Panc1 (cell line): ENCODE measurements at regions not wholly inside any gene's neighbourhood (a gene's known extent, or its start where the extent isn't known, plus 50 kb on each side); places are given as distances from the start of the nearest gene placed in this dataset.

Source experiments
- ATAC-seq: fragments of 200-7000 bp; cut with Tn5 transposase; 2 replicates; pipeline ENCODE4 v1.9.1; 2020; ENCODE audit warnings: mild to moderate bottlenecking, moderate library complexity
- BruUV-seq: library from RNA; stranded (reverse); fragments of 400-500 nt; replicated peaks from 2 replicates; lab custom pipeline; 2021; lab: Mats Ljungman, UMichigan
- CTCF ChIA-PET: fragments of 300-600 bp; sonication (Branson Sonifier 250); formaldehyde crosslinking; loops from one replicate; lab custom pipeline; 2022; ENCODE audit warnings: antibody characterized with exemption; lab: Charles Lee
- POLR2A ChIA-PET: fragments of 300-600 bp; sonication (Branson Sonifier 250); formaldehyde crosslinking; loops from one replicate; lab custom pipeline; 2022; ENCODE audit warnings: antibody characterized with exemption; lab: Charles Lee
- DNase-seq: peaks from one replicate; pipeline ENCODE4 v3.0.0-alpha.2; 2010; ENCODE audit warnings: low read depth, low spot score
- H3K27ac ChIP-seq: 2 replicates; pipeline ENCODE4 v1.5.1; 2011; ENCODE audit warnings: mild to moderate bottlenecking, low read length, inconsistent platforms
- H3K27me3 ChIP-seq: fragments of 200-500 bp; sonication (Bioruptor generic); 2 replicates; pipeline ENCODE4 v1.6.0; 2014; ENCODE audit warnings: low read length, inconsistent platforms; ENCODE audit not compliant: control insufficient read depth, insufficient read depth
- H3K36me3 ChIP-seq: fragments of 200-500 bp; sonication (Bioruptor generic); 2 replicates; pipeline ENCODE4 v1.5.1; 2014; ENCODE audit warnings: inconsistent platforms, mild to moderate bottlenecking, low read length, moderate library complexity; ENCODE audit not compliant: control insufficient read depth, insufficient read depth
- H3K4me1 ChIP-seq: 2 replicates; pipeline ENCODE4 v1.5.1; 2011; ENCODE audit warnings: inconsistent platforms, mild to moderate bottlenecking, low read length, moderate library complexity; ENCODE audit not compliant: control insufficient read depth, insufficient read depth
- H3K4me3 ChIP-seq, 2 experiments: 2 replicates each; pipeline ENCODE4 v1.5.1; 2011 to 2012; ENCODE audit warnings: low read depth in 2 of 2, low read length in 2 of 2, mild to moderate bottlenecking in 2 of 2, inconsistent platforms in 1 of 2, moderate library complexity in 1 of 2
- H3K9me3 ChIP-seq: fragments of 200-500 bp; sonication (Bioruptor generic); 2 replicates; pipeline ENCODE4 v1.5.1; 2014; ENCODE audit warnings: low read depth, mild to moderate bottlenecking, inconsistent platforms, low read length, moderate library complexity; ENCODE audit not compliant: control insufficient read depth, insufficient read depth
- POLR2AphosphoS5 ChIP-seq: IDR thresholded peaks from 2 replicates; pipeline ENCODE4 v1.6.1; 2012; ENCODE audit warnings: mild to moderate bottlenecking, low read depth, low read length, moderate library complexity
- REST ChIP-seq, 2 experiments: IDR thresholded peaks; 2 replicates each; pipeline ENCODE4 v1.6.1; 2011 to 2012; ENCODE audit warnings: low read depth in 2 of 2, control low read depth in 1 of 2, low read length in 1 of 2, mild to moderate bottlenecking in 1 of 2, moderate library complexity in 1 of 2; ENCODE audit not compliant: insufficient read depth in 1 of 2
- SIN3A ChIP-seq: IDR thresholded peaks from 2 replicates; pipeline ENCODE4 v1.6.1; 2012; ENCODE audit warnings: low read depth, mild to moderate bottlenecking, low read length, moderate library complexity, borderline replicate concordance; ENCODE audit not compliant: insufficient read depth
- TCF7L2 ChIP-seq: IDR thresholded peaks from 2 replicates; pipeline ENCODE4 v1.6.1; 2011; ENCODE audit warnings: mild to moderate bottlenecking, low read depth, low read length, inconsistent platforms
- in situ Hi-C: cut with HindIII; loops from 2 replicates; pipeline ENCODE4 v1.10.0; 2016; ENCODE audit warnings: low sequenced_read_pairs, low pct_unique_long_range_greater_than_20kb
- intact Hi-C: fragments of 100-400 bp; cut with micrococcal nuclease; formaldehyde crosslinking; loops from one replicate; pipeline ENCODE4 v1.10.0; 2022; ENCODE audit not compliant: unreplicated experiment
- TF ChIP-seq, protein P1 (sequence below): fragments of 450-650 bp; IDR thresholded peaks from 2 replicates; pipeline ENCODE4 v1.5.1; 2017; ENCODE audit warnings: mild to moderate bottlenecking

DNA sequence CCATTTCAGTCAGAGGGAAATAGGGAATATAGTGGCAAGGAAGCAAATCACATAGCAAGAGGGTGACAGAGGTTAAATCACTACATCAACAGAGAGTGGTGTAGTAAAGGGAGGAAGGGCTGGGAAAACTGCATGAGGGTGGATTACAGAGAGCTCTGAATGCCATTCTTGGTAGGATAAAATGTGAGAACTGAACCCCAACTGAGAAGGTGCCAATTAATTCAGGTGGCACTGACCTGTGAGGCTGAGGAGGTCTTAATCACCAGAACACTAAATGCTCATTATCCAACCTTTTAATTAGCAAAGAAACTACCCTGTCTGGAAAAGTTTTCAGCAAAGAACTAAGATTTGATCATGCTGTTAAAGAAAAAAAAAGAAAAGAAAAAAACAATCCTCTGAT, 202.7 kb downstream of the LRRN1 start:
- no peaks in the 10 kb centered on the region for H3K36me3 ChIP-seq
- ATAC-seq (no peak), DNase-seq (no peak)
- intact Hi-C loops (loop anchor here (10.0 kb wide), 1 partner anchor 273 kb away; no protein-coding TSS in a partner anchor), in situ Hi-C loops (no loop called here)
- no peaks in the 10 kb centered on the region for H3K9me3 ChIP-seq
- TF ChIP-seq SIN3A (no peak), REST (IDR thresholded peaks at IDR 0.05; ENCODE audit: insufficient read depth in 1 of 2, low read depth in 2 of 2, low read length in 1 of 2) (no peak), TCF7L2 (no peak), POLR2AphosphoS5 (no peak)
- TF ChIP-seq, protein P1, sequence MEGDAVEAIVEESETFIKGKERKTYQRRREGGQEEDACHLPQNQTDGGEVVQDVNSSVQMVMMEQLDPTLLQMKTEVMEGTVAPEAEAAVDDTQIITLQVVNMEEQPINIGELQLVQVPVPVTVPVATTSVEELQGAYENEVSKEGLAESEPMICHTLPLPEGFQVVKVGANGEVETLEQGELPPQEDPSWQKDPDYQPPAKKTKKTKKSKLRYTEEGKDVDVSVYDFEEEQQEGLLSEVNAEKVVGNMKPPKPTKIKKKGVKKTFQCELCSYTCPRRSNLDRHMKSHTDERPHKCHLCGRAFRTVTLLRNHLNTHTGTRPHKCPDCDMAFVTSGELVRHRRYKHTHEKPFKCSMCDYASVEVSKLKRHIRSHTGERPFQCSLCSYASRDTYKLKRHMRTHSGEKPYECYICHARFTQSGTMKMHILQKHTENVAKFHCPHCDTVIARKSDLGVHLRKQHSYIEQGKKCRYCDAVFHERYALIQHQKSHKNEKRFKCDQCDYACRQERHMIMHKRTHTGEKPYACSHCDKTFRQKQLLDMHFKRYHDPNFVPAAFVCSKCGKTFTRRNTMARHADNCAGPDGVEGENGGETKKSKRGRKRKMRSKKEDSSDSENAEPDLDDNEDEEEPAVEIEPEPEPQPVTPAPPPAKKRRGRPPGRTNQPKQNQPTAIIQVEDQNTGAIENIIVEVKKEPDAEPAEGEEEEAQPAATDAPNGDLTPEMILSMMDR = no peak
- ChIA-PET POLR2A (no interaction called here), CTCF (no interaction called here)
- BruUV-seq = no TSS peak
- no peak overlapping the region for H3K4me3 ChIP-seq
- H3K27me3 ChIP-seq = no peaks in the 10 kb centered on the region
- no peak overlapping the region for H3K27ac ChIP-seq
- no peaks in the 10 kb centered on the region for H3K4me1 ChIP-seq

GRCh38 chr3:4006288-4006687, 207.1 kb downstream of the LRRN1 start:
- Histone ChIP-seq H3K27me3 (no peaks in the 10 kb centered on the region), H3K4me3 (no peak overlapping the region), H3K9me3 (no peaks in the 10 kb centered on the region), H3K27ac (no peak overlapping the region), H3K36me3 (no peaks in the 10 kb centered on the region), H3K4me1 (no peaks in the 10 kb centered on the region)
- no peak for TF ChIP-seq POLR2AphosphoS5
- TF ChIP-seq SIN3A = no peak
- no peak for TF ChIP-seq TCF7L2
- TF ChIP-seq REST (IDR thresholded peaks at IDR 0.05; ENCODE audit: insufficient read depth in 1 of 2, low read depth in 2 of 2, low read length in 1 of 2) = no peak
- TF ChIP-seq, protein P1 = no peak
- BruUV-seq = no TSS peak
- CTCF ChIA-PET = no interaction called here
- POLR2A ChIA-PET = no interaction called here
- intact Hi-C loops = loop anchor here (10.0 kb wide), 1 partner anchor 269 kb away; no protein-coding TSS in a partner anchor
- in situ Hi-C loops = no loop called here
- DNase-seq (no peak), ATAC-seq (no peak)
